Trophoblast cell (in vitro differentiated cells and primary cell): ENCODE measurements at regions not wholly inside any gene's neighbourhood (a gene's known extent, or its start where the extent isn't known, plus 50 kb on each side); places are given as distances from the start of the nearest gene placed in this dataset.

Source experiments
- DNase-seq, 2 donors: peaks; one replicate each; pipeline ENCODE4 v3.0.0-alpha.2; 2016
- H2AFZ ChIP-seq: 2 replicates; pipeline ENCODE4 v1.6.1; 2013; ENCODE audit warnings: low read length, moderate library complexity, mild to moderate bottlenecking; ENCODE audit not compliant: insufficient read depth, poor library complexity
- H2AK5ac ChIP-seq: 2 replicates; pipeline ENCODE4 v1.6.1; 2013; ENCODE audit warnings: mild to moderate bottlenecking, low read length
- H2BK120ac ChIP-seq: 2 replicates; pipeline ENCODE4 v1.6.1; 2013; ENCODE audit warnings: low read length, mild to moderate bottlenecking, moderate library complexity; ENCODE audit not compliant: insufficient read depth, poor library complexity
- H2BK12ac ChIP-seq: 2 replicates; pipeline ENCODE4 v1.6.1; 2013; ENCODE audit warnings: mild to moderate bottlenecking, low read length, moderate library complexity
- H2BK5ac ChIP-seq: 2 replicates; pipeline ENCODE4 v1.6.1; 2013; ENCODE audit warnings: low read length, low read depth, moderate library complexity, mild to moderate bottlenecking; ENCODE audit not compliant: poor library complexity
- H3K14ac ChIP-seq: 2 replicates; pipeline ENCODE4 v1.6.1; 2013; ENCODE audit warnings: mild to moderate bottlenecking, low read length
- H3K18ac ChIP-seq: 2 replicates; pipeline ENCODE4 v1.6.1; 2013; ENCODE audit warnings: mild to moderate bottlenecking, low read length
- H3K23ac ChIP-seq: 2 replicates; pipeline ENCODE4 v1.6.1; 2013; ENCODE audit warnings: low read length
- H3K27ac ChIP-seq: 2 replicates; pipeline ENCODE4 v1.5.1; 2013; ENCODE audit warnings: low read depth, mild to moderate bottlenecking, inconsistent platforms, low read length, moderate library complexity
- H3K27me3 ChIP-seq: 2 replicates; pipeline ENCODE4 v1.6.1; 2013; ENCODE audit warnings: inconsistent platforms, mild to moderate bottlenecking, low read length, moderate library complexity; ENCODE audit not compliant: insufficient read depth
- H3K36me3 ChIP-seq, 2 experiments: 1 replicate in 1 of 2; 2 replicates in 1 of 2; pipeline ENCODE4 v1.6.1; 2013; ENCODE audit warnings: low read length in 2 of 2, mild to moderate bottlenecking in 2 of 2, moderate library complexity in 1 of 2; ENCODE audit not compliant: insufficient read depth in 2 of 2, control insufficient read depth in 1 of 2
- H3K4ac ChIP-seq: 2 replicates; pipeline ENCODE4 v1.6.1; 2013; ENCODE audit warnings: low read depth, mild to moderate bottlenecking, low read length, moderate library complexity
- H3K4me1 ChIP-seq, 2 experiments: 1 replicate in 1 of 2; 2 replicates in 1 of 2; pipeline ENCODE4 v1.6.1; 2013; ENCODE audit warnings: low read length in 2 of 2, mild to moderate bottlenecking in 2 of 2, moderate library complexity in 1 of 2; ENCODE audit not compliant: insufficient read depth in 2 of 2, control insufficient read depth in 1 of 2
- H3K4me2 ChIP-seq: 2 replicates; pipeline ENCODE4 v1.6.1; 2013; ENCODE audit warnings: inconsistent platforms, mild to moderate bottlenecking, low read length, moderate library complexity
- H3K4me3 ChIP-seq: 2 replicates; pipeline ENCODE4 v1.5.1; 2013; ENCODE audit warnings: mild to moderate bottlenecking, low read depth, low read length, inconsistent platforms
- H3K79me1 ChIP-seq: one replicate; pipeline ENCODE4 v1.6.1; 2013; ENCODE audit warnings: low read length
- H3K79me2 ChIP-seq: 2 replicates; pipeline ENCODE4 v1.6.1; 2013; ENCODE audit warnings: low read length, mild to moderate bottlenecking; ENCODE audit not compliant: control insufficient read depth, insufficient read depth, poor library complexity
- H3K9ac ChIP-seq: 2 replicates; pipeline ENCODE4 v1.6.1; 2013; ENCODE audit warnings: mild to moderate bottlenecking, low read length
- H3K9me3 ChIP-seq: 2 replicates; pipeline ENCODE4 v1.6.1; 2013; ENCODE audit warnings: low read depth, mild to moderate bottlenecking, control low read depth, inconsistent platforms, low read length; ENCODE audit not compliant: insufficient read depth
- H4K12ac ChIP-seq: 2 replicates; pipeline ENCODE4 v1.6.1; 2013; ENCODE audit warnings: low read depth, mild to moderate bottlenecking, low read length, moderate library complexity
- H4K8ac ChIP-seq: 2 replicates; pipeline ENCODE4 v1.6.1; 2013; ENCODE audit warnings: low read depth, mild to moderate bottlenecking, low read length, moderate library complexity
- H4K91ac ChIP-seq: one replicate; pipeline ENCODE4 v1.6.1; 2013; ENCODE audit warnings: low read depth, mild to moderate bottlenecking, low read length, moderate library complexity
- WGBS: extraction: QIAGEN DNeasy Blood & Tissue Kit; methylation state at CpG from one replicate; pipeline ENCODE4 v1.1.7; 2013; ENCODE audit warnings: missing lambda C conversion rate; ENCODE audit not compliant: insufficient read length, insufficient coverage; ENCODE audit errors: extremely low coverage; 5-methylcytosine and 5-hydroxymethylcytosine counted together

GRCh38 chr4:144507311-144508101, 138.4 kb upstream of the HHIP start:
- no peaks in the 10 kb centered on the region for H3K79me2 ChIP-seq
- no peak overlapping the region for H3K18ac ChIP-seq
- H4K12ac ChIP-seq, result no peak overlapping the region
- H3K79me1 ChIP-seq, result no peaks in the 10 kb centered on the region
- H4K8ac ChIP-seq, result no peak overlapping the region
- no peak overlapping the region for H2AK5ac ChIP-seq
- no peak overlapping the region for H3K27ac ChIP-seq
- H3K9ac ChIP-seq, result no peak overlapping the region
- no peaks in the 10 kb centered on the region for H3K27me3 ChIP-seq
- H3K4me1 ChIP-seq, result no peaks in the 10 kb centered on the region
- H2BK5ac ChIP-seq, result no peak overlapping the region
- no peak overlapping the region for H2AFZ ChIP-seq
- H3K4me2 ChIP-seq, result no peak overlapping the region
- WGBS, result no CpG with 5 or more reads among the region's 3 CpGs
- H4K91ac ChIP-seq, result no peak overlapping the region
- H3K4me3 ChIP-seq, result no peak overlapping the region
- H2BK120ac ChIP-seq, result peak overlapping the region; percentile 22
- no peak overlapping the region for H3K14ac ChIP-seq
- H2BK12ac ChIP-seq, result no peak overlapping the region
- no peak overlapping the region for H3K23ac ChIP-seq
- no peaks in the 10 kb centered on the region for H3K36me3 ChIP-seq
- peak in 1 of 2 donors; percentile 18 for DNase-seq
- H3K4ac ChIP-seq, result no peak overlapping the region
- H3K9me3 ChIP-seq, result no peaks in the 10 kb centered on the region

DNA sequence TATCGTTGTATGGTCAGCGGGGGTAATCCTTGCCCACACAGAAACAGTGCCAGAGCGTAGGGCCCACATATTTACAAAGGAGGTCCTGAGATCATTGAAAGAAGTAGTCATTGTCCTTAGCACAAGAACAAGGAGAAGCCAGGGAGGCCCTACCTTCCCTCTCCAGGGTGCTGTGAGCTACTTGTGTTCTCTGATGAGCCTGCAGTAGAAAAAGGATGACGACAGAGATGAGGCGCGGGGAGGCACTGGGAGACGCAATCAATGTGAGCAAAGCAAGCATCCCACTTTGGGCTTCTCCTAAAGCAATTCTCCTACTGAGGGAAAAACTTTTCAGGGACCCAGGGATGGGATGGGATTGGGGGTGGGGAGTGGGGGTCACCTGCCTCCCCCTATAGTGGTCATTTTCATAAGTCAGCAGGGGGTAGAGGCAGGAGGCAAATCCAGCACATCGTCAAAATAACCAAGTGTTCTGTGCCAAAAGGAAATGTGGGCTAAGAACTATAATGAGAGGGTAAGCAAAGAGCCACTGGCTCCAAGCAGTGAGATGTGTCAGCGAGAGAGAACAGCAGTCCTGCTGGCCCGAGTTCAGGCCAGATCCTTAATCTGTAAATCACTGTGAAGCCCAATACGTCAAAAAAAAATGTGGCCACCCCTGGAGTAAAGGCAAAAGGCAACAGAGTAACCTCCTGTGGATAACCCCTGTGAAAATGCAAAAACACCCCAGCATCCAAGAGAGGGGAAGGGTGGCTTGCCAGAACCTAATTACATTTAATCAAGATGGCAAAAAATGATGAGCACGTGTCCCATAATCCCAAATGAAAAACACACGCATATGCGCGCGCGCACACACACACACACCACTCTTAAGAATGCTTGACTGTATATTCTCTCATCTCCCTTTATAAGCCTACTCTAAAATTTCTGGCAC, 136.6 kb upstream of the HHIP start:
- no peaks in the 10 kb centered on the region for H3K79me1 ChIP-seq
- H2AK5ac ChIP-seq, result no peak overlapping the region
- WGBS, result no CpG with 5 or more reads among the region's 17 CpGs
- no peak overlapping the region for H4K8ac ChIP-seq
- H3K4me3 ChIP-seq, result no peak overlapping the region
- no peaks in the 10 kb centered on the region for H3K27me3 ChIP-seq
- H3K4ac ChIP-seq, result no peak overlapping the region
- H2BK120ac ChIP-seq, result no peak overlapping the region
- no peak overlapping the region for H2AFZ ChIP-seq
- no peaks in the 10 kb centered on the region for H3K9me3 ChIP-seq
- H3K27ac ChIP-seq, result no peak overlapping the region
- H3K79me2 ChIP-seq, result no peaks in the 10 kb centered on the region
- no peak for DNase-seq
- no peak overlapping the region for H3K14ac ChIP-seq
- no peak overlapping the region for H4K12ac ChIP-seq
- H3K23ac ChIP-seq, result no peak overlapping the region
- H2BK12ac ChIP-seq, result no peak overlapping the region
- H4K91ac ChIP-seq, result no peak overlapping the region
- H2BK5ac ChIP-seq, result no peak overlapping the region
- H3K36me3 ChIP-seq, result no peaks in the 10 kb centered on the region
- H3K18ac ChIP-seq, result no peak overlapping the region
- H3K4me1 ChIP-seq, result no peaks in the 10 kb centered on the region
- no peak overlapping the region for H3K4me2 ChIP-seq
- no peak overlapping the region for H3K9ac ChIP-seq

DNA sequence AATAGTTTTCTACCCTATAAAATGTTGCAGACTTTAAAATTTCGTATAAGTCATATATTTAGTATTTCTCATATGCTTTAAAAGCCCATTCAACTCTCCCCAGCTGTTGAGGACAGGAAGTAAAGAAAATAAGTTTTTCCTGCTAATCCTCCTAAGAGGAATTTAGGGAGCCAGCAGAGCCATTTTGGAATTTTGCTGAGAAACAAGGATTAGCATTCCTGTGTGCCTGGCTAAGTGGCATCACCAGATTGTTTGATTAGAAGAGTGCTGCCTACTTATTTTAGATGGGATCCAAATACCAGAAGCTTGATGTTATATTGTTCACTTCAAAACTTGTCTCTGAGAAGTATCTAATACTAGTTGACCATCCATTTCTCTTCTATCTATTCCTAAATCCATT, 131.2 kb upstream of the HHIP start:
- H3K4me2 ChIP-seq, result no peak overlapping the region
- no peaks in the 10 kb centered on the region for H3K79me2 ChIP-seq
- no CpG with 5 or more reads among the region's 1 CpG for WGBS
- H2BK12ac ChIP-seq, result no peak overlapping the region
- H3K14ac ChIP-seq, result no peak overlapping the region
- no peaks in the 10 kb centered on the region for H3K4me1 ChIP-seq
- no peaks in the 10 kb centered on the region for H3K9me3 ChIP-seq
- no peak overlapping the region for H2BK5ac ChIP-seq
- H3K79me1 ChIP-seq, result no peaks in the 10 kb centered on the region
- H3K4ac ChIP-seq, result no peak overlapping the region
- no peak overlapping the region for H3K18ac ChIP-seq
- no peak overlapping the region for H3K23ac ChIP-seq
- H3K27me3 ChIP-seq, result no peaks in the 10 kb centered on the region
- H3K36me3 ChIP-seq, result no peaks in the 10 kb centered on the region
- H4K12ac ChIP-seq, result no peak overlapping the region
- no peak overlapping the region for H2BK120ac ChIP-seq
- no peak overlapping the region for H3K4me3 ChIP-seq
- H4K91ac ChIP-seq, result no peak overlapping the region
- DNase-seq, result no peak
- no peak overlapping the region for H3K9ac ChIP-seq
- no peak overlapping the region for H4K8ac ChIP-seq
- no peak overlapping the region for H3K27ac ChIP-seq
- H2AFZ ChIP-seq, result no peak overlapping the region
- H2AK5ac ChIP-seq, result no peak overlapping the region

DNA sequence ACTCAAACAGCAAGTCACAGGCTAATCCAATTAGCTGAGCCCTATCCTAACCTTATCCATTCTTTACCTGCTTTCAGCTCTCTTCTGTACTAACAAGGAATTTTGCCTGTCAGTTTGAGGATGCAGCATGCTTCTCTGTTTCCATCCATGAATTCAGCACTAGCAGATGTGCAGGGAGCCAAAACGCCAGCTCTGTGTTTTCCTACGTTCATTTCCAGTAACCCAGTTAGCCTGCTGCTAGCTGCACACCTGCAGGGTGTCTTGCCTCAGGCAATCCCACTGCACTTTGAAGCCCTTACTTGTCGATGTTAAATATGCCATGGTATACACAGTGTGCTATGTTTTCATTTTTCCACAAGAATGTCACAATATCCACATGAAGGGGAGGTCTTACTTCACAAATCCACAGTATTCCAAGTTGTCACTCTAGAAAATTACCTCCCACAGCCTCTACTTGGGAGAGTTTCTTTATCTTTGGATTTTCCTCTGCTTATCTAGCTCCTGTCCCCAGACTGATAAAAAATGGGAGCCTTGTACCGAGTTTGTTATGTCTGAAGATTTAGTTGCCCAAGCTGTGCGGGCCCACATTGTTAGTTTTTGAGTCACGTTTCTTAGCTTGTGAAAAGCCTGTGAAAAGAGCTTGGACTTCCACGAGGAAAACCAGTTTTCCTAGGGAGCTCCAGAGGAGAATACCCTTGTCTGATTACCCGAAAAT, 127.6 kb upstream of the HHIP start:
- H3K27ac ChIP-seq, result no peak overlapping the region
- no peak overlapping the region for H3K23ac ChIP-seq
- H2AFZ ChIP-seq, result no peak overlapping the region
- H4K12ac ChIP-seq, result no peak overlapping the region
- H3K14ac ChIP-seq, result no peak overlapping the region
- H3K4me2 ChIP-seq, result no peak overlapping the region
- no CpG with 5 or more reads among the region's 8 CpGs for WGBS
- H4K8ac ChIP-seq, result no peak overlapping the region
- no peak overlapping the region for H2AK5ac ChIP-seq
- no peak overlapping the region for H2BK5ac ChIP-seq
- H3K4me3 ChIP-seq, result no peak overlapping the region
- no peak overlapping the region for H3K9ac ChIP-seq
- no peak overlapping the region for H3K4ac ChIP-seq
- DNase-seq, result peak; percentile 93 to 98
- no peaks in the 10 kb centered on the region for H3K27me3 ChIP-seq
- no peak overlapping the region for H2BK12ac ChIP-seq
- no peaks in the 10 kb centered on the region for H3K36me3 ChIP-seq
- H4K91ac ChIP-seq, result no peak overlapping the region
- no peaks in the 10 kb centered on the region for H3K4me1 ChIP-seq
- no peaks in the 10 kb centered on the region for H3K9me3 ChIP-seq
- H3K79me1 ChIP-seq, result no peaks in the 10 kb centered on the region
- H2BK120ac ChIP-seq, result no peak overlapping the region
- H3K79me2 ChIP-seq, result no peaks in the 10 kb centered on the region
- H3K18ac ChIP-seq, result no peak overlapping the region
